ENCODE measurements at regions not wholly inside any gene's neighbourhood (a gene's known extent, or its start where the extent isn't known, plus 50 kb on each side); places are given as distances from the start of the nearest gene placed in this dataset.

DNA sequence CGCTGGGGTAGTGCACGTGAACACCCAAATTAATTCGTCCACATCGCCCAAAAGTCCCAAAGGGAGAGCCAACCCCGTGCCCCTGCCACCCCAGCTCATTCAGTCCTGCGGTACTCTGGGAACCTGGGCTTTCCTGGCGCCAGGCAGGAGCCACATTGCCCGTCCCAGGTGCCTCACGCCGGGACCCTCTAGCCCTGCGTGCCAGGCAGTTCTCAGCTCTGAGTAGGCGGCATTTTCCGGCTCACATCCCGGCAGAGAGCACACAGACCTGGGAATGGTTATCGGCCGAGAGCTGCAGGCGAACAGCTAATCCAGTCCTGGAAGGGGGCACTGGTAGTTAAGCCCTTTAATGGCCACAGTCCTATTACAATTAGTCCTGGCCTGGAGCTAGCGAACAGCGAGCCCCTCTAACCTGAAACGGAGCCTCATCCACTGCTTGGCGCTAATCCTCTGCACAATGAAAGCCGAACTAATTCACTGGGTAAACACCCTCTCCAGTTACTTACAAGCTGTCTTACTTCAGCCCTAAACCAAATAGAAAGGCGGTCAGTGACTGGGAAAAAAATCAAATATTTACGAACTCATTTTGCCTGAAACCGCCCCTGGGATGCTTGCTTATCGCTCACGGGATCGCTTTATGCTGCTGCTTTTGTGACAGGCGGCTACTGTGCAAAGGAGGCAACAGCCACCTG is 254.6 kb upstream of the SOX14 start:
- no peak for ATAC-seq (ENCODE audit: low read depth)
- H3K14ac ChIP-seq (replicated peaks; ENCODE audit: low read depth, low read length), result no peak overlapping the region
- H3K36me3 ChIP-seq (ENCODE audit: control insufficient read depth, insufficient read depth, low read length), result no peaks in the 10 kb centered on the region
- no peak overlapping the region for H4K8ac ChIP-seq (ENCODE audit: low read depth in 2 of 2, low read length in 2 of 2)
- no peaks in the 10 kb centered on the region for H3K4me1 ChIP-seq (ENCODE audit: control insufficient read depth, insufficient read depth, low read length)
- H3K9ac ChIP-seq (ENCODE audit: low read depth, low read length), result no peak overlapping the region
- no peak overlapping the region for H3K18ac ChIP-seq (ENCODE audit: low read depth, low read length)
- 70% methylated on average over 8 of the region's 29 CpGs; no CpG with 5 or more reads in 1 of the 2 experiments for WGBS, 2 experiments (ENCODE audit: extremely low coverage in 2 of 2, insufficient read length in 1 of 2)
- H3K27me3 ChIP-seq (ENCODE audit: control insufficient read depth, insufficient read depth, low read length), result no peaks in the 10 kb centered on the region
- H2BK5ac ChIP-seq (ENCODE audit: low read depth, low read length, poor library complexity, severe bottlenecking), result no peak overlapping the region
- H3K9me3 ChIP-seq (ENCODE audit: control insufficient read depth, insufficient read depth, low read length), result peaks cover 17% of the 10 kb centered on the region
- no peak overlapping the region for H3K4me3 ChIP-seq (ENCODE audit: insufficient read depth, low read depth, low read length)
- no peak overlapping the region for H3K23ac ChIP-seq (ENCODE audit: low read depth, low read length)
- no peak overlapping the region for H2AFZ ChIP-seq (replicated peaks; ENCODE audit: low read length, poor library complexity)
- in situ Hi-C loops (cut with MboI; ENCODE audit: low sequenced_read_pairs), result no loop called here
- TF ChIP-seq CEBPB (IDR thresholded peaks at IDR 0.05; ENCODE audit: low read depth, low read length) (no peak), SMC3 (IDR thresholded peaks at IDR 0.05; ENCODE audit: low read depth, low read length) (no peak), MAFK (IDR thresholded peaks at IDR 0.05; ENCODE audit: low read depth, low read length) (no peak), RAD21 (IDR thresholded peaks at IDR 0.05; ENCODE audit: low read length) (no peak), MXI1 (IDR thresholded peaks at IDR 0.05; ENCODE audit: borderline replicate concordance, low read depth, low read length) (no peak), BHLHE40 (IDR thresholded peaks at IDR 0.05; ENCODE audit: low read depth, low read length) (no peak), POLR2A (IDR thresholded peaks at IDR 0.05; ENCODE audit: low read depth, low read length) (no peak), MAZ (IDR thresholded peaks at IDR 0.05; ENCODE audit: borderline replicate concordance, low read depth, low read length) (no peak), RCOR1 (IDR thresholded peaks at IDR 0.05; ENCODE audit: insufficient replicate concordance, low read length) (no peak), RFX5 (IDR thresholded peaks at IDR 0.05; ENCODE audit: low read depth, low read length) (no peak), USF2 (IDR thresholded peaks at IDR 0.05; ENCODE audit: low read depth, low read length) (no peak), FOS (IDR thresholded peaks at IDR 0.05; ENCODE audit: low read depth, low read length) (no peak)
- TF ChIP-seq, protein P1, sequence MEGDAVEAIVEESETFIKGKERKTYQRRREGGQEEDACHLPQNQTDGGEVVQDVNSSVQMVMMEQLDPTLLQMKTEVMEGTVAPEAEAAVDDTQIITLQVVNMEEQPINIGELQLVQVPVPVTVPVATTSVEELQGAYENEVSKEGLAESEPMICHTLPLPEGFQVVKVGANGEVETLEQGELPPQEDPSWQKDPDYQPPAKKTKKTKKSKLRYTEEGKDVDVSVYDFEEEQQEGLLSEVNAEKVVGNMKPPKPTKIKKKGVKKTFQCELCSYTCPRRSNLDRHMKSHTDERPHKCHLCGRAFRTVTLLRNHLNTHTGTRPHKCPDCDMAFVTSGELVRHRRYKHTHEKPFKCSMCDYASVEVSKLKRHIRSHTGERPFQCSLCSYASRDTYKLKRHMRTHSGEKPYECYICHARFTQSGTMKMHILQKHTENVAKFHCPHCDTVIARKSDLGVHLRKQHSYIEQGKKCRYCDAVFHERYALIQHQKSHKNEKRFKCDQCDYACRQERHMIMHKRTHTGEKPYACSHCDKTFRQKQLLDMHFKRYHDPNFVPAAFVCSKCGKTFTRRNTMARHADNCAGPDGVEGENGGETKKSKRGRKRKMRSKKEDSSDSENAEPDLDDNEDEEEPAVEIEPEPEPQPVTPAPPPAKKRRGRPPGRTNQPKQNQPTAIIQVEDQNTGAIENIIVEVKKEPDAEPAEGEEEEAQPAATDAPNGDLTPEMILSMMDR (conservative IDR thresholded peaks at IDR 0.05; ENCODE audit: low read depth, low read length), result no peak
- TF ChIP-seq, protein P2, sequence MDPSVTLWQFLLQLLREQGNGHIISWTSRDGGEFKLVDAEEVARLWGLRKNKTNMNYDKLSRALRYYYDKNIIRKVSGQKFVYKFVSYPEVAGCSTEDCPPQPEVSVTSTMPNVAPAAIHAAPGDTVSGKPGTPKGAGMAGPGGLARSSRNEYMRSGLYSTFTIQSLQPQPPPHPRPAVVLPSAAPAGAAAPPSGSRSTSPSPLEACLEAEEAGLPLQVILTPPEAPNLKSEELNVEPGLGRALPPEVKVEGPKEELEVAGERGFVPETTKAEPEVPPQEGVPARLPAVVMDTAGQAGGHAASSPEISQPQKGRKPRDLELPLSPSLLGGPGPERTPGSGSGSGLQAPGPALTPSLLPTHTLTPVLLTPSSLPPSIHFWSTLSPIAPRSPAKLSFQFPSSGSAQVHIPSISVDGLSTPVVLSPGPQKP (IDR thresholded peaks at IDR 0.05; ENCODE audit: borderline replicate concordance, low read depth, low read length), result no peak
- no peak overlapping the region for H2AK5ac ChIP-seq (ENCODE audit: low read depth, low read length)
- H2BK20ac ChIP-seq (ENCODE audit: low read depth, low read length), result no peak overlapping the region
- H3K27ac ChIP-seq (ENCODE audit: insufficient read depth, low read length), result no peak overlapping the region
- no peak overlapping the region for H2BK15ac ChIP-seq (ENCODE audit: low read depth, low read length)
- no peak overlapping the region for H2BK120ac ChIP-seq (ENCODE audit: low read depth, low read length)
- no peaks in the 10 kb centered on the region for H3K9me1 ChIP-seq (ENCODE audit: insufficient read depth, low read length)
- ChIA-PET POLR2A (ENCODE audit: unreplicated experiment) (no interaction called here), CTCF (no interaction called here)
- H3K79me1 ChIP-seq (ENCODE audit: low read depth in 1 of 2, low read length in 2 of 2), result no peaks in the 10 kb centered on the region
- H4K5ac ChIP-seq (ENCODE audit: low read depth, low read length), result no peak overlapping the region
- no peak for DNase-seq
- dilution Hi-C loops (cut with HindIII; ENCODE audit: low sequenced_read_pairs, unreplicated experiment), result no loop called here
- H3K56ac ChIP-seq (ENCODE audit: extremely low read depth, insufficient read depth, low read length), result no peak overlapping the region
- H3K4ac ChIP-seq (ENCODE audit: low read depth, low read length), result no peak overlapping the region
- no TSS peak for BruUV-seq (replicated peaks)
- no peaks in the 10 kb centered on the region for H4K20me1 ChIP-seq (ENCODE audit: insufficient read depth, low read length)
- H2AK9ac ChIP-seq (replicated peaks; ENCODE audit: low read depth, low read length, poor library complexity), result no peak overlapping the region
- H3K4me2 ChIP-seq (ENCODE audit: low read depth, low read length), result no peak overlapping the region
- no peak overlapping the region for H4K91ac ChIP-seq (ENCODE audit: insufficient read depth, low read depth, low read length)
- intact Hi-C loops (cut with micrococcal nuclease), result no loop called here
